ENCODE measurements at regions not wholly inside any gene's neighbourhood (a gene's known extent, or its start where the extent isn't known, plus 50 kb on each side); places are given as distances from the start of the nearest gene placed in this dataset.

- no peak for TF ChIP-seq CTCF (conservative IDR thresholded peaks at IDR 0.05)
- no peak overlapping the region for H3K27ac ChIP-seq
These were observed 1817.5 kb upstream of the NUDT12 start for GRCh38 chr5:105380126-105380525.

GRCh38 chr5:105371169-105371568 is 1808.6 kb upstream of the NUDT12 start:
- H3K27ac ChIP-seq, result no peak overlapping the region
- TF ChIP-seq CTCF (conservative IDR thresholded peaks at IDR 0.05), result no peak

GRCh38 chr5:105350486-105351140 is 1788.0 kb upstream of the NUDT12 start:
- H3K27ac ChIP-seq, result no peak overlapping the region
- no peak for TF ChIP-seq CTCF (conservative IDR thresholded peaks at IDR 0.05)

- H3K27ac ChIP-seq, result no peak overlapping the region
- no peak for TF ChIP-seq CTCF (conservative IDR thresholded peaks at IDR 0.05)
These were observed 1769.0 kb upstream of the NUDT12 start for GRCh38 chr5:105331558-105331957.

GRCh38 chr5:105330185-105330584 is 1767.6 kb upstream of the NUDT12 start:
- TF ChIP-seq CTCF (conservative IDR thresholded peaks at IDR 0.05), result no peak
- no peak overlapping the region for H3K27ac ChIP-seq

GRCh38 chr5:105304859-105305258 is 1742.3 kb upstream of the NUDT12 start:
- TF ChIP-seq CTCF (conservative IDR thresholded peaks at IDR 0.05), result no peak; the same call in 1 of the 2 replicates
- H3K27ac ChIP-seq, result no peak overlapping the region

- TF ChIP-seq CTCF (conservative IDR thresholded peaks at IDR 0.05), result no peak
- H3K27ac ChIP-seq, result no peak overlapping the region
These were observed 1726.4 kb upstream of the NUDT12 start for GRCh38 chr5:105288946-105289345.

All from VCaP (cell line).